ENCODE measurements at regions not wholly inside any gene's neighbourhood (a gene's known extent, or its start where the extent isn't known, plus 50 kb on each side); places are given as distances from the start of the nearest gene placed in this dataset.
"Not testable (repeated sequence)": the region's sequence is repeated elsewhere in the genome, so short reads cannot be mapped to it uniquely, and the experiment has no call there.

- Histone ChIP-seq H3K4me1 (ENCODE audit: control insufficient read depth, insufficient read depth, low read length, poor library complexity, severe bottlenecking) (no peaks in the 10 kb centered on the region), H3K9me3 (ENCODE audit: control insufficient read depth, low read length) (peaks cover 11% of the 10 kb centered on the region), H3K4me3 (ENCODE audit: extremely low read depth, insufficient read depth, low read length, poor library complexity, severe bottlenecking) (no peak overlapping the region), H3K36me3 (ENCODE audit: control insufficient read depth, insufficient read depth, low read length) (no peaks in the 10 kb centered on the region), H3K27ac (ENCODE audit: low read depth, low read length, severe bottlenecking) (no peak overlapping the region)
- 89 to 93% methylated on average over 3 to 10 of the region's 10 CpGs for WGBS, 2 experiments (ENCODE audit: insufficient coverage in 2 of 2)
Observed at GRCh38 chr6:168935628-168936010, 318.0 kb downstream of the THBS2 start.

GRCh38 chr6:168934660-168935627, 318.7 kb downstream of the THBS2 start:
- H3K4me3 ChIP-seq (ENCODE audit: extremely low read depth, insufficient read depth, low read length, poor library complexity, severe bottlenecking): no peak overlapping the region
- H3K9me3 ChIP-seq (ENCODE audit: control insufficient read depth, low read length): peaks cover 11% of the 10 kb centered on the region
- H3K4me1 ChIP-seq (ENCODE audit: control insufficient read depth, insufficient read depth, low read length, poor library complexity, severe bottlenecking): no peaks in the 10 kb centered on the region
- H3K36me3 ChIP-seq (ENCODE audit: control insufficient read depth, insufficient read depth, low read length): no peaks in the 10 kb centered on the region
- no peak overlapping the region for H3K27ac ChIP-seq (ENCODE audit: low read depth, low read length, severe bottlenecking)
- 79 to 92% methylated on average over 22 to 24 of the region's 25 CpGs for WGBS, 2 experiments (ENCODE audit: insufficient coverage in 2 of 2)

GRCh38 chr6:168932171-168932570, 321.5 kb downstream of the THBS2 start:
- H3K4me1 ChIP-seq (ENCODE audit: control insufficient read depth, insufficient read depth, low read length, poor library complexity, severe bottlenecking); H3K4me3 ChIP-seq (ENCODE audit: extremely low read depth, insufficient read depth, low read length, poor library complexity, severe bottlenecking): not testable (repeated sequence)
- 82 to 87% methylated on average over 10 of the region's 16 CpGs for WGBS, 2 experiments (ENCODE audit: insufficient coverage in 2 of 2)

GRCh38 chr6:168931072-168931471, 322.6 kb downstream of the THBS2 start:
- peaks cover 11% of the 10 kb centered on the region for H3K9me3 ChIP-seq (ENCODE audit: control insufficient read depth, low read length)
- not testable (repeated sequence) for H3K27ac ChIP-seq (ENCODE audit: low read depth, low read length, severe bottlenecking); H3K4me3 ChIP-seq (ENCODE audit: extremely low read depth, insufficient read depth, low read length, poor library complexity, severe bottlenecking); H3K36me3 ChIP-seq (ENCODE audit: control insufficient read depth, insufficient read depth, low read length); H3K4me1 ChIP-seq (ENCODE audit: control insufficient read depth, insufficient read depth, low read length, poor library complexity, severe bottlenecking)
- WGBS, 2 experiments (ENCODE audit: insufficient coverage in 2 of 2): 71 to 72% methylated on average over 5 to 6 of the region's 17 CpGs

More at GRCh38 chr6:168932171-168932570, 321.5 kb downstream of the THBS2 start:
- H3K9me3 ChIP-seq (ENCODE audit: control insufficient read depth, low read length): peaks cover 11% of the 10 kb centered on the region
- not testable (repeated sequence) for H3K36me3 ChIP-seq (ENCODE audit: control insufficient read depth, insufficient read depth, low read length); H3K27ac ChIP-seq (ENCODE audit: low read depth, low read length, severe bottlenecking)

GRCh38 chr6:168929871-168930450, 323.7 kb downstream of the THBS2 start:
- no peaks in the 10 kb centered on the region for H3K36me3 ChIP-seq (ENCODE audit: control insufficient read depth, insufficient read depth, low read length)
- WGBS, 2 experiments (ENCODE audit: insufficient coverage in 2 of 2): 98 to 99% methylated on average over 5 to 7 of the region's 11 CpGs
- peaks cover 11% of the 10 kb centered on the region for H3K9me3 ChIP-seq (ENCODE audit: control insufficient read depth, low read length)
- no peaks in the 10 kb centered on the region for H3K4me1 ChIP-seq (ENCODE audit: control insufficient read depth, insufficient read depth, low read length, poor library complexity, severe bottlenecking)
- H3K4me3 ChIP-seq (ENCODE audit: extremely low read depth, insufficient read depth, low read length, poor library complexity, severe bottlenecking): no peak overlapping the region
- H3K27ac ChIP-seq (ENCODE audit: low read depth, low read length, severe bottlenecking): no peak overlapping the region

- H3K36me3 ChIP-seq (ENCODE audit: control insufficient read depth, insufficient read depth, low read length): no peaks in the 10 kb centered on the region
- no peak overlapping the region for H3K4me3 ChIP-seq (ENCODE audit: extremely low read depth, insufficient read depth, low read length, poor library complexity, severe bottlenecking)
- 93 to 95% methylated on average over 9 to 10 of the region's 10 CpGs for WGBS, 2 experiments (ENCODE audit: insufficient coverage in 2 of 2)
- no peaks in the 10 kb centered on the region for H3K4me1 ChIP-seq (ENCODE audit: control insufficient read depth, insufficient read depth, low read length, poor library complexity, severe bottlenecking)
- peaks cover 11% of the 10 kb centered on the region for H3K9me3 ChIP-seq (ENCODE audit: control insufficient read depth, low read length)
- H3K27ac ChIP-seq (ENCODE audit: low read depth, low read length, severe bottlenecking): no peak overlapping the region
Observed at GRCh38 chr6:168928012-168928411, 325.6 kb downstream of the THBS2 start.

GRCh38 chr6:168927026-168927425, 326.6 kb downstream of the THBS2 start:
- Histone ChIP-seq H3K4me3 (ENCODE audit: extremely low read depth, insufficient read depth, low read length, poor library complexity, severe bottlenecking) (no peak overlapping the region), H3K36me3 (ENCODE audit: control insufficient read depth, insufficient read depth, low read length) (no peaks in the 10 kb centered on the region)
- 83 to 96% methylated on average over 9 to 10 of the region's 10 CpGs for WGBS, 2 experiments (ENCODE audit: insufficient coverage in 2 of 2)

DNA sequence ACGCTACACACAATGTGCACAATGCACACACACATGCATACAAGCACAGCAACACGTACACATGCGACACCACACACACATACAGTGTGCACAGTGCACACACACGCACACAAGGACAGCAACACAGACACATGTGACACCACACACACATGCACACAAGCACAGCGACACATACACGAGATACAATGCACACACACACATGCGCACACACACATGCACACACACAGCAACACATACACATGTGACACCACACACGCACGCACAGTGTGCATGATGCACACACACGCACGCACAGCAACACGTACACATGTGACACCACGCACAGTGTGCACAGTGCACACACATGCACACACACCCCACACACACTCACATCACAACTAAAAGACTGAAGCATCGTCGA, 327.3 kb downstream of the THBS2 start:
- Histone ChIP-seq H3K9me3 (ENCODE audit: control insufficient read depth, low read length) (no peaks in the 10 kb centered on the region), H3K36me3 (ENCODE audit: control insufficient read depth, insufficient read depth, low read length) (no peaks in the 10 kb centered on the region), H3K4me3 (ENCODE audit: extremely low read depth, insufficient read depth, low read length, poor library complexity, severe bottlenecking) (no peak overlapping the region), H3K4me1 (ENCODE audit: control insufficient read depth, insufficient read depth, low read length, poor library complexity, severe bottlenecking) (no peaks in the 10 kb centered on the region), H3K27ac (ENCODE audit: low read depth, low read length, severe bottlenecking) (no peak overlapping the region)
- WGBS, 2 experiments (ENCODE audit: insufficient coverage in 2 of 2): 89 to 94% methylated on average over 11 of the region's 15 CpGs

More at GRCh38 chr6:168927026-168927425, 326.6 kb downstream of the THBS2 start:
- Histone ChIP-seq H3K27ac (ENCODE audit: low read depth, low read length, severe bottlenecking) (no peak overlapping the region), H3K9me3 (ENCODE audit: control insufficient read depth, low read length) (peaks cover 1% of the 10 kb centered on the region), H3K4me1 (ENCODE audit: control insufficient read depth, insufficient read depth, low read length, poor library complexity, severe bottlenecking) (no peaks in the 10 kb centered on the region)

GRCh38 chr6:168925671-168926070, 328.0 kb downstream of the THBS2 start:
- no peaks in the 10 kb centered on the region for H3K36me3 ChIP-seq (ENCODE audit: control insufficient read depth, insufficient read depth, low read length)
- no peaks in the 10 kb centered on the region for H3K9me3 ChIP-seq (ENCODE audit: control insufficient read depth, low read length)
- no peak overlapping the region for H3K4me3 ChIP-seq (ENCODE audit: extremely low read depth, insufficient read depth, low read length, poor library complexity, severe bottlenecking)
- WGBS, 2 experiments (ENCODE audit: insufficient coverage in 2 of 2): 87 to 89% methylated on average over 6 to 9 of the region's 11 CpGs
- H3K4me1 ChIP-seq (ENCODE audit: control insufficient read depth, insufficient read depth, low read length, poor library complexity, severe bottlenecking): no peaks in the 10 kb centered on the region
- no peak overlapping the region for H3K27ac ChIP-seq (ENCODE audit: low read depth, low read length, severe bottlenecking)

- H3K27ac ChIP-seq (ENCODE audit: low read depth, low read length, severe bottlenecking): no peak overlapping the region
- H3K36me3 ChIP-seq (ENCODE audit: control insufficient read depth, insufficient read depth, low read length): no peaks in the 10 kb centered on the region
- H3K9me3 ChIP-seq (ENCODE audit: control insufficient read depth, low read length): no peaks in the 10 kb centered on the region
- H3K4me1 ChIP-seq (ENCODE audit: control insufficient read depth, insufficient read depth, low read length, poor library complexity, severe bottlenecking): no peaks in the 10 kb centered on the region
- WGBS, 2 experiments (ENCODE audit: insufficient coverage in 2 of 2): 89 to 91% methylated on average over 7 of the region's 7 CpGs
- H3K4me3 ChIP-seq (ENCODE audit: extremely low read depth, insufficient read depth, low read length, poor library complexity, severe bottlenecking): no peak overlapping the region
Observed at GRCh38 chr6:168923171-168923570, 330.5 kb downstream of the THBS2 start.

GRCh38 chr6:168922436-168922835, 331.2 kb downstream of the THBS2 start:
- H3K9me3 ChIP-seq (ENCODE audit: control insufficient read depth, low read length): no peaks in the 10 kb centered on the region
- H3K36me3 ChIP-seq (ENCODE audit: control insufficient read depth, insufficient read depth, low read length): no peaks in the 10 kb centered on the region
- no peaks in the 10 kb centered on the region for H3K4me1 ChIP-seq (ENCODE audit: control insufficient read depth, insufficient read depth, low read length, poor library complexity, severe bottlenecking)
- no peak overlapping the region for H3K27ac ChIP-seq (ENCODE audit: low read depth, low read length, severe bottlenecking)
- H3K4me3 ChIP-seq (ENCODE audit: extremely low read depth, insufficient read depth, low read length, poor library complexity, severe bottlenecking): no peak overlapping the region
- WGBS, 2 experiments (ENCODE audit: insufficient coverage in 2 of 2): 85 to 93% methylated on average over 6 to 7 of the region's 7 CpGs

All from mesodermal cell (in vitro differentiated cells).